Smooth muscle cell (in vitro differentiated cells): ENCODE measurements at regions not wholly inside any gene's neighbourhood (a gene's known extent, or its start where the extent isn't known, plus 50 kb on each side); places are given as distances from the start of the nearest gene placed in this dataset.

ENCODE experiments used
- DNase-seq: peaks from one replicate; lab custom pipeline; 2025; ENCODE audit not compliant: unreplicated experiment; lab: John Stamatoyannopoulos, UW
- H2AFZ ChIP-seq: fragments of 200-600 bp; sonication (generic); 2 replicates; pipeline ENCODE4 v1.6.0; 2016; ENCODE audit warnings: antibody characterized with exemption, low read depth, mild to moderate bottlenecking
- H3F3A ChIP-seq: fragments of 200-600 bp; sonication (generic); 2 replicates; pipeline ENCODE4 v1.6.0; 2017; ENCODE audit warnings: antibody characterized with exemption, low read depth
- H3K27ac ChIP-seq: fragments of 200-600 bp; sonication (generic); 2 replicates; pipeline ENCODE4 v1.5.1; 2016; ENCODE audit warnings: low read depth, mild to moderate bottlenecking
- H3K27me3 ChIP-seq: fragments of 200-600 bp; sonication (generic); 2 replicates; pipeline ENCODE4 v1.6.1; 2016; ENCODE audit warnings: low read depth, mild to moderate bottlenecking
- H3K36me3 ChIP-seq: fragments of 200-600 bp; sonication (generic); 2 replicates; pipeline ENCODE4 v1.5.1; 2016; ENCODE audit warnings: low read depth
- H3K4me1 ChIP-seq: fragments of 200-600 bp; sonication (generic); 2 replicates; pipeline ENCODE4 v1.5.1; 2016; ENCODE audit warnings: low read depth
- H3K4me2 ChIP-seq: fragments of 200-600 bp; sonication (generic); 2 replicates; pipeline ENCODE4 v1.6.0; 2016; ENCODE audit warnings: mild to moderate bottlenecking
- H3K4me3 ChIP-seq: fragments of 200-600 bp; sonication (generic); 2 replicates; pipeline ENCODE4 v1.5.1; 2016; ENCODE audit warnings: mild to moderate bottlenecking
- H3K79me2 ChIP-seq: fragments of 200-600 bp; sonication (generic); 2 replicates; pipeline ENCODE4 v1.6.0; 2016; ENCODE audit warnings: low read depth, mild to moderate bottlenecking
- H3K9ac ChIP-seq: fragments of 200-600 bp; sonication (generic); 2 replicates; pipeline ENCODE4 v1.6.0; 2016; ENCODE audit warnings: low read depth
- H3K9me3 ChIP-seq: fragments of 200-600 bp; sonication (generic); replicated peaks from 2 replicates; pipeline ENCODE4 v1.5.1; 2016; ENCODE audit warnings: low read depth
- H4K20me1 ChIP-seq: fragments of 200-600 bp; sonication (generic); 2 replicates; pipeline ENCODE4 v1.6.0; 2016; ENCODE audit warnings: low read depth
- CTCF ChIP-seq: fragments of 200-600 bp; sonication (generic); IDR thresholded peaks from 2 replicates; pipeline ENCODE4 v1.5.1; 2017; ENCODE audit warnings: borderline replicate concordance, mild to moderate bottlenecking, antibody characterized with exemption; ENCODE audit not compliant: insufficient read depth, poor library complexity, severe bottlenecking
- WGBS: methylation state at CpG from one replicate; pipeline ENCODE4 v1.1.7; 2016; ENCODE audit warnings: low lambda C conversion rate; 5-methylcytosine and 5-hydroxymethylcytosine counted together

DNA sequence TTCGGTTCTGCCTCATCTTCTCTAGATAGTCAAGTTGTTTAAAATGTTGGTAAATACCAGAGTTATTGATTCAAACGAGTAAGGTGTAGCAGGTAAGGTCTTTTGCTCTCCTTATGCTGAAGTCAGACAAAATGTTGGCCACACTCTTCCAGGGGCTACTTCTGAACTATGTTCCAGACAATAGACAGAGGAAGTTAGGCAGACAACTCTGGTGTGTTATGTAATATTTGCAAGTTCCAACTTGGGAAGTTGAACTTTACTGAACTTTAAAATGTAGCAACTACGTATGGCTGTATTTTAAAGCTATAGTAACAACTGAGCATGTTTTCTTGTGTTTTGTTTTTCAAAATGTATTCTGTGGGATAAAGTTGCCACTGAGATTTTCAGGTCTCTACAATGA is 125.7 kb upstream of the NEBL start:
- no peak for DNase-seq
- Histone ChIP-seq H3F3A (no peaks in the 10 kb centered on the region), H3K27me3 (no peaks in the 10 kb centered on the region), H3K4me1 (peaks cover 6% of the 10 kb centered on the region), H3K36me3 (no peaks in the 10 kb centered on the region), H3K27ac (no peak overlapping the region), H4K20me1 (no peaks in the 10 kb centered on the region), H3K4me2 (no peak overlapping the region), H3K9me3 (no peaks in the 10 kb centered on the region), H2AFZ (no peak overlapping the region), H3K4me3 (no peak overlapping the region), H3K9ac (no peak overlapping the region), H3K79me2 (no peaks in the 10 kb centered on the region)
- no peak for TF ChIP-seq CTCF
- WGBS = 66% methylated on average over 3 of the region's 3 CpGs

GRCh38 chr10:21021843-21022594 is 124.9 kb upstream of the NEBL start:
- Histone ChIP-seq H3F3A (no peaks in the 10 kb centered on the region), H2AFZ (no peak overlapping the region), H3K4me2 (peak overlapping the region; percentile 6), H3K36me3 (no peaks in the 10 kb centered on the region), H3K4me1 (peaks cover 6% of the 10 kb centered on the region), H3K4me3 (no peak overlapping the region), H3K27ac (no peak overlapping the region), H3K9me3 (no peaks in the 10 kb centered on the region), H3K27me3 (no peaks in the 10 kb centered on the region), H4K20me1 (no peaks in the 10 kb centered on the region), H3K9ac (no peak overlapping the region), H3K79me2 (no peaks in the 10 kb centered on the region)
- 74% methylated on average over 15 of the region's 15 CpGs for WGBS
- TF ChIP-seq CTCF = no peak
- no peak for DNase-seq

GRCh38 chr10:21021231-21021630 is 124.1 kb upstream of the NEBL start:
- H2AFZ ChIP-seq = no peak overlapping the region
- DNase-seq = no peak
- H3K27ac ChIP-seq = no peak overlapping the region
- H3K79me2 ChIP-seq = no peaks in the 10 kb centered on the region
- no peaks in the 10 kb centered on the region for H3F3A ChIP-seq
- peaks cover 6% of the 10 kb centered on the region for H3K4me1 ChIP-seq
- no peaks in the 10 kb centered on the region for H3K36me3 ChIP-seq
- H3K9me3 ChIP-seq = no peaks in the 10 kb centered on the region
- H3K27me3 ChIP-seq = no peaks in the 10 kb centered on the region
- no peak overlapping the region for H3K9ac ChIP-seq
- no peak overlapping the region for H3K4me3 ChIP-seq
- no peak overlapping the region for H3K4me2 ChIP-seq
- no peak for TF ChIP-seq CTCF
- WGBS = 92% methylated on average over 6 of the region's 6 CpGs
- H4K20me1 ChIP-seq = no peaks in the 10 kb centered on the region

DNA sequence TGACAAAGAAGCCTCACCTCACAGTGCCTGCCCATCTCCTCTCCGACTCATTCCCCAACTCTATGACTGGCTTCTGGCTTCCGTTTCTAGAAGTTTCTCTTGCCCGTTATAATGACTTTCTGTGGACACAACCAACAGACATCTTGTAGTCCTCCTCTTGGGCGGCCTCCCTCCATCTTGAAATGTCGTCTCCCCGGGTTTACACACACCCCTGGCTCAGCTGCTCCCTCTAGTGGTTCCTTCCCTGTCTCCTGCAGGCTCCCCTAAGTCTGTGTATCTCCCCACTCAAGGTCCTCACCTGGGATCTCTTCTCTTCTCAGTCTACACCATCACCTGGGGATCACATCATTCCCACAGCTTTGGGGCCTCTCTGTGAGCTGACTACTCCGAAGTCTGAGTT is 123.4 kb upstream of the NEBL start:
- H3K4me3 ChIP-seq = no peak overlapping the region
- H3K4me2 ChIP-seq = no peak overlapping the region
- no peaks in the 10 kb centered on the region for H3F3A ChIP-seq
- no peak for DNase-seq
- no peak overlapping the region for H3K27ac ChIP-seq
- no peak overlapping the region for H3K9ac ChIP-seq
- H3K27me3 ChIP-seq = no peaks in the 10 kb centered on the region
- no peaks in the 10 kb centered on the region for H3K36me3 ChIP-seq
- no peaks in the 10 kb centered on the region for H3K9me3 ChIP-seq
- no peak for TF ChIP-seq CTCF
- no peaks in the 10 kb centered on the region for H3K79me2 ChIP-seq
- 96% methylated on average over 7 of the region's 7 CpGs for WGBS
- no peak overlapping the region for H2AFZ ChIP-seq
- H3K4me1 ChIP-seq = peaks cover 6% of the 10 kb centered on the region
- H4K20me1 ChIP-seq = no peaks in the 10 kb centered on the region
